Activated naive CD8-positive, alpha-beta T cell treated with anti-CD3 and anti-CD28 coated beads, Interleukin-2, amount 50 U/mL, for 24 hours (primary cell): ENCODE measurements at regions not wholly inside any gene's neighbourhood (a gene's known extent, or its start where the extent isn't known, plus 50 kb on each side); places are given as distances from the start of the nearest gene placed in this dataset.
"Not testable (repeated sequence)": the region's sequence is repeated elsewhere in the genome, so short reads cannot be mapped to it uniquely, and the experiment has no call there.

Experiments used
- ATAC-seq: fragments of 150-1000 bp; cut with Tn5 transposase; one replicate; pipeline ENCODE4 v1.10.0; 2021
- DNase-seq: peaks from one replicate; pipeline ENCODE4 v3.0.0; 2021
- H3K27ac Mint-ChIP-seq: one replicate; pipeline ENCODE4 v1.8.0; 2021; ENCODE audit warnings: mild to moderate bottlenecking, mixed read lengths
- H3K27me3 Mint-ChIP-seq: one replicate; pipeline ENCODE4 v1.8.0; 2021; ENCODE audit warnings: mixed read lengths
- H3K36me3 Mint-ChIP-seq: one replicate; pipeline ENCODE4 v1.8.0; 2021; ENCODE audit warnings: low read depth, mixed read lengths
- H3K4me1 Mint-ChIP-seq: one replicate; pipeline ENCODE4 v1.8.0; 2021; ENCODE audit warnings: mixed read lengths
- H3K4me3 Mint-ChIP-seq: one replicate; pipeline ENCODE4 v1.8.0; 2021; ENCODE audit warnings: mild to moderate bottlenecking, moderate library complexity, mixed read lengths
- H3K9me3 Mint-ChIP-seq: one replicate; pipeline ENCODE4 v1.8.0; 2021; ENCODE audit warnings: mixed read lengths

DNA sequence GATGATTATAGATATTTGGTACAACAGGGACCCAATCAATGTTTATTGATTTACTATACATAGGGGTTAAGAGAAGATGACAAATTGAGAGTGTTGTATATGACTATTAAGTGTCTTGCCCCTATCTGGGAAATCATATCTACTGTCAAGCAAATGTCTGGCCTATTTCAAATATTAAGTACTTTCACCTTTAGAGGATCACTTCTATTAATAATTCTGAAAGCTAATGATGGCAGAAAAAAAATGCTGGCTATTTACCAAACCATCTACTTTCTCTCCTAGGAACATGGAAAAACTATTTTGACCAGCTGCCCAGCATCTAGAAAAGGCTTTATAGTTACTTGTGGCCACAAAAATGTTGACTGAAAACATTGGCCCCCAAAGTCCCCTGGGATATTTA is 632.3 kb upstream of the ZNF385D start:
- ATAC-seq (no peak), DNase-seq (no peak)
- Mint-ChIP-seq H3K27ac (no peak overlapping the region), H3K4me1 (no peaks in the 10 kb centered on the region), H3K36me3 (no peaks in the 10 kb centered on the region), H3K27me3 (no peaks in the 10 kb centered on the region), H3K4me3 (no peak overlapping the region), H3K9me3 (peaks cover 6% of the 10 kb centered on the region)

GRCh38 chr3:22386107-22386506 is 635.1 kb upstream of the ZNF385D start:
- no peak for DNase-seq
- no peaks in the 10 kb centered on the region for H3K27me3 Mint-ChIP-seq
- no peaks in the 10 kb centered on the region for H3K4me1 Mint-ChIP-seq
- H3K27ac Mint-ChIP-seq = no peak overlapping the region
- peaks cover 6% of the 10 kb centered on the region for H3K9me3 Mint-ChIP-seq
- no peak for ATAC-seq
- no peak overlapping the region for H3K4me3 Mint-ChIP-seq
- H3K36me3 Mint-ChIP-seq = no peaks in the 10 kb centered on the region

GRCh38 chr3:22392286-22392685 is 641.3 kb upstream of the ZNF385D start:
- Mint-ChIP-seq H3K27me3 (no peaks in the 10 kb centered on the region), H3K4me1 (no peaks in the 10 kb centered on the region), H3K27ac (no peak overlapping the region), H3K9me3 (no peaks in the 10 kb centered on the region), H3K36me3 (no peaks in the 10 kb centered on the region), H3K4me3 (no peak overlapping the region)
- DNase-seq = no peak
- ATAC-seq = no peak

DNA sequence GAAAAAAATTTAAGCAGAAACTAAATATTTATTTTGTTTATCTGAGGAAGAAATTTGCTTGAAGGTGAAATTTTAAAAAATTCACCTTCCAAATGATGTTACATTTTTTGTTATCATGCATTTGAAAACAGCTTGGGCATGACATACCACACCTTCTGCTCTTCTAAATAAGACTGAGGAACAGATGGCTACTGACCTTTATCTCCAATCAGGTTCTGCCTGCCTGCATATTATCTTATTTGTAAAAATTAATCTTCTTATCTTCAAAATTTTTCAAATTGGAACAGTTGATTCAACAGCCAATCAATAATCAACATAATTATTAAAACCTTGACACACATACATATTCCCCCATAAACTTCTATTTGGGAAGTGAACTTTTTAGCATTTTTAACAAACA is 641.8 kb upstream of the ZNF385D start:
- H3K9me3 Mint-ChIP-seq = no peaks in the 10 kb centered on the region
- H3K27ac Mint-ChIP-seq = no peak overlapping the region
- no peak for ATAC-seq
- no peak overlapping the region for H3K4me3 Mint-ChIP-seq
- H3K27me3 Mint-ChIP-seq = no peaks in the 10 kb centered on the region
- H3K36me3 Mint-ChIP-seq = no peaks in the 10 kb centered on the region
- H3K4me1 Mint-ChIP-seq = no peaks in the 10 kb centered on the region
- no peak for DNase-seq

DNA sequence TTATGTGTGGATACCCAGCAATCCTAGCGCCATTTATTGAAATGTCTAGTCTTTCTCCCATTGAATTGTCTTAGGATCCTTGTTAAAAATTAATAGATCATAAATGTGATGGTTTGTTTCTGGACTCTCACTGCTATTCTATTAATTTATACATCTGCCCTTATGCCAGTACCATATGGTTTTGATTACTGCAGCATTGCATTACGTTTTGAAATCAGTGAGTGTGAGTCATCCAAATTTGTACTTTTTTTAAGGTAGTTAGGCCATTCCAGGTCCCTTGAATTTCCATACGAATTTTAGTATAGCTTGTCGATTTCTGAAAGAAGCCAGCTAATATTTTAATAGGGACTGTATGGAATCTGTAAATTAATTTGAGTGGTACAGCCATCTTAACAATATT is 648.6 kb upstream of the ZNF385D start:
- Mint-ChIP-seq H3K27ac (no peak overlapping the region), H3K4me3 (no peak overlapping the region), H3K27me3 (no peaks in the 10 kb centered on the region), H3K36me3 (no peaks in the 10 kb centered on the region), H3K9me3 (no peaks in the 10 kb centered on the region), H3K4me1 (no peaks in the 10 kb centered on the region)
- DNase-seq = no peak
- no peak for ATAC-seq

DNA sequence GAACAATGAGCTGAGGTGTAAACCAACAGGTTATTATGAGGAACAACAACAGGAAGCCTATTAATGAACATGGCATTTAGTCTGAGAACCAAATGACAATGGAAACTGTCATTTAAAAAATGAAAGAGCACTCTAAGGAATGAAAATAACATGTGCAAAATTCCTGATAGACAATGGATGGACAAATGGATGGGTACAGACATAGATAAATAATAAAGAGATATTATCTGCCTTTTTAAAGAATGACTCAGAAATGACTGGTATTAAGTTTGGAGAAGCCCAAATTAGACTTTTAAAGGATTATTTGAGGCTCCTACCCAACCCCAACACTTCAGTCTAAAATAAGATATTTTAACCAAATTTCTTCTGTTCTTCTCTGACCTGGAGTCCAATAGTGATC is 650.5 kb upstream of the ZNF385D start:
- no peak overlapping the region for H3K4me3 Mint-ChIP-seq
- H3K27me3 Mint-ChIP-seq = no peaks in the 10 kb centered on the region
- no peaks in the 10 kb centered on the region for H3K4me1 Mint-ChIP-seq
- no peaks in the 10 kb centered on the region for H3K36me3 Mint-ChIP-seq
- no peaks in the 10 kb centered on the region for H3K9me3 Mint-ChIP-seq
- DNase-seq (no peak), ATAC-seq (no peak)
- H3K27ac Mint-ChIP-seq = no peak overlapping the region

- no peaks in the 10 kb centered on the region for H3K4me1 Mint-ChIP-seq
- H3K9me3 Mint-ChIP-seq = no peaks in the 10 kb centered on the region
- H3K27me3 Mint-ChIP-seq = no peaks in the 10 kb centered on the region
- H3K4me3 Mint-ChIP-seq = no peak overlapping the region
- ATAC-seq (no peak), DNase-seq (no peak)
- H3K36me3 Mint-ChIP-seq = no peaks in the 10 kb centered on the region
- H3K27ac Mint-ChIP-seq = no peak overlapping the region
Observed at GRCh38 chr3:22414239-22414638, 663.2 kb upstream of the ZNF385D start.

GRCh38 chr3:22416838-22417446 is 665.9 kb upstream of the ZNF385D start:
- H3K27ac Mint-ChIP-seq, ATAC-seq, H3K4me3 Mint-ChIP-seq, H3K36me3 Mint-ChIP-seq, H3K4me1 Mint-ChIP-seq, DNase-seq, H3K27me3 Mint-ChIP-seq, H3K9me3 Mint-ChIP-seq: not testable (repeated sequence)

DNA sequence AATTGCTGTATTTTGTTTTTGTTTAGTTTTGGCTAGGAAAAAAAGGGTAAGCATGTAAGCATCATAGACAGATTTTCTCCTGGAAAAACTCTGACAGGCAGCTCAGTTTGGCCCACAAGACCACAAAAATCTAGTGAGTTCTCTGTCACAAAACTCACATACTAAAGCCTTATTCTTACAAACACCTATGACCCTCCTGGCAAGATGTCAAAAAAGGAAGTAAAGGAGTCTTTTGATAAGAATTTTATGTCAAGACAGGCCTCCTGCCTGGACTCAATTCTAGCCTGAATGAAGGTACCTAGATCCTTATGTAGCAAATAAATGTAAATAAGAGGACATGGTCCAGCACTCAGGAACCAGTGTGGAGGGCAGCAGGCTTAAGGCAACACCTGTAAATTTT is 668.3 kb upstream of the ZNF385D start:
- Mint-ChIP-seq H3K27me3 (no peaks in the 10 kb centered on the region), H3K4me3 (no peak overlapping the region), H3K9me3 (no peaks in the 10 kb centered on the region), H3K4me1 (no peaks in the 10 kb centered on the region), H3K36me3 (no peaks in the 10 kb centered on the region), H3K27ac (no peak overlapping the region)
- DNase-seq = no peak
- no peak for ATAC-seq

- Mint-ChIP-seq H3K27ac (no peak overlapping the region), H3K36me3 (no peaks in the 10 kb centered on the region), H3K27me3 (no peaks in the 10 kb centered on the region), H3K9me3 (no peaks in the 10 kb centered on the region), H3K4me3 (no peak overlapping the region), H3K4me1 (no peaks in the 10 kb centered on the region)
- no peak for DNase-seq
- no peak for ATAC-seq
Observed at GRCh38 chr3:22421589-22421988, 670.6 kb upstream of the ZNF385D start.

- no peak for ATAC-seq
- no peaks in the 10 kb centered on the region for H3K27me3 Mint-ChIP-seq
- H3K4me1 Mint-ChIP-seq = no peaks in the 10 kb centered on the region
- H3K4me3 Mint-ChIP-seq = no peak overlapping the region
- H3K36me3 Mint-ChIP-seq = no peaks in the 10 kb centered on the region
- H3K27ac Mint-ChIP-seq = no peak overlapping the region
- DNase-seq = no peak
- peaks cover 3% of the 10 kb centered on the region for H3K9me3 Mint-ChIP-seq
Observed at GRCh38 chr3:22431334-22431733, 680.3 kb upstream of the ZNF385D start.

- H3K36me3 Mint-ChIP-seq = no peaks in the 10 kb centered on the region
- no peak overlapping the region for H3K4me3 Mint-ChIP-seq
- no peak for ATAC-seq
- H3K27ac Mint-ChIP-seq = no peak overlapping the region
- no peak for DNase-seq
- H3K9me3 Mint-ChIP-seq = no peaks in the 10 kb centered on the region
- H3K4me1 Mint-ChIP-seq = no peaks in the 10 kb centered on the region
- no peaks in the 10 kb centered on the region for H3K27me3 Mint-ChIP-seq
Observed at GRCh38 chr3:22439626-22440025, 688.6 kb upstream of the ZNF385D start.

DNA sequence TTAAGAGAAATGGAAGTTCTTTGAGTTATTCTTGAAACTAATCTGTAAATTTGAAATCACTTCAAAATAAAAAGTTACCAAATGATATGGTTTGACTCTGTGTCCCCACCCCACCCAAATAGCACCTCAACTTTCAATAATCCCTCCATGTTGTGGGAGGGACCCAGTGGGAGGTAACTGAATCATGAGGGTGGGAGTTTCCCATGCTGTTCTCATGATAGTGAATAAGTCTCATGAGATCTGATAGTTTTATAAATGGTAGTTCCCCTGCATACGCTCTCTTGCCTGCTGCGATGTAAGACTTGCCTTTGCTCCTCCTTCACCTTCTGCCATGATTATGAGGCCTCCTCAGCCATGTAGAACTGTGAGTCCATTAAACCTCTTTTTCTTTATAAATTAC is 690.7 kb upstream of the ZNF385D start:
- H3K27ac Mint-ChIP-seq = no peak overlapping the region
- no peaks in the 10 kb centered on the region for H3K4me1 Mint-ChIP-seq
- ATAC-seq (no peak), DNase-seq (no peak)
- peaks cover 4% of the 10 kb centered on the region for H3K9me3 Mint-ChIP-seq
- no peaks in the 10 kb centered on the region for H3K36me3 Mint-ChIP-seq
- no peak overlapping the region for H3K4me3 Mint-ChIP-seq
- H3K27me3 Mint-ChIP-seq = no peaks in the 10 kb centered on the region

- Mint-ChIP-seq H3K9me3 (peaks cover 4% of the 10 kb centered on the region), H3K27ac (no peak overlapping the region), H3K4me3 (no peak overlapping the region), H3K27me3 (no peaks in the 10 kb centered on the region), H3K4me1 (no peaks in the 10 kb centered on the region), H3K36me3 (no peaks in the 10 kb centered on the region)
- DNase-seq = no peak
- ATAC-seq = no peak
Observed at GRCh38 chr3:22443571-22444233, 692.7 kb upstream of the ZNF385D start.

DNA sequence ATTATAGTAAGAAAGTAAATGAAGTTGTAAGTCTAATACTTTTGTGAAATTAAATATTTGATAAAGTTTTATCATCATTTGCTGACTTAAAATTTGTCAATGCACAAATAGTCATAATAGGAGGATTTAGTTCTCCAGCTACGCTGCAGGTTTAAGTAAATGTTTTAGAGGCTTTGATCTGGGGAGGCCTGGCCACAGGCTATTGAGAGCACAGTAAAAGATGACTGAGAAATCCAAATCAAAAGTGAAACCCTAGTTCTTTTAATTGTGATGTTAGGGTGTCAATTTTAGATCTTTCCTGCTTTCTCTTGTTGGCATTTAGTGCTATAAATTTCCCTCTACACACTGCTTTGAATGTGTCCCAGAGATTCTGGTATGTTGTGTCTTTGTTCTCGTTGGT is 694.3 kb upstream of the ZNF385D start:
- H3K4me1 Mint-ChIP-seq, H3K27me3 Mint-ChIP-seq, H3K36me3 Mint-ChIP-seq, H3K27ac Mint-ChIP-seq, H3K4me3 Mint-ChIP-seq, H3K9me3 Mint-ChIP-seq, ATAC-seq, DNase-seq: not testable (repeated sequence)
